Astrocyte (in vitro differentiated cells and primary cell): ENCODE measurements at regions not wholly inside any gene's neighbourhood (a gene's known extent, or its start where the extent isn't known, plus 50 kb on each side); places are given as distances from the start of the nearest gene placed in this dataset.
"Not testable (repeated sequence)": the region's sequence is repeated elsewhere in the genome, so short reads cannot be mapped to it uniquely, and the experiment has no call there.

Experiments used
- DNase-seq: peaks from one replicate; pipeline ENCODE4 v3.0.0-alpha.2; 2010; ENCODE audit warnings: low read depth
- FAIRE-seq: peaks from 2 replicates; lab custom pipeline; 2011; peaks lifted over from hg19 to GRCh38; lab: Jason Lieb, UNC
- H2AFZ ChIP-seq: 2 replicates; pipeline ENCODE4 v1.6.0; 2012; ENCODE audit warnings: low read depth, low read length, inconsistent platforms
- H3K27ac ChIP-seq: 2 replicates; pipeline ENCODE4 v1.5.1; 2011; ENCODE audit warnings: low read depth, low read length, inconsistent platforms
- H3K27me3 ChIP-seq: 2 replicates; pipeline ENCODE4 v1.6.0; 2011; ENCODE audit warnings: low read length, inconsistent platforms; ENCODE audit not compliant: insufficient read depth
- H3K36me3 ChIP-seq: 2 replicates; pipeline ENCODE4 v1.5.1; 2011; ENCODE audit warnings: low read length, inconsistent platforms; ENCODE audit not compliant: insufficient read depth
- H3K4me1 ChIP-seq: 2 replicates; pipeline ENCODE4 v1.5.1; 2011; ENCODE audit warnings: low read length, inconsistent platforms; ENCODE audit not compliant: insufficient read depth
- H3K4me2 ChIP-seq: 2 replicates; pipeline ENCODE4 v1.6.0; 2012; ENCODE audit warnings: low read length, inconsistent platforms
- H3K4me3 ChIP-seq: 2 replicates; pipeline ENCODE4 v1.5.1; 2011; ENCODE audit warnings: low read depth, mild to moderate bottlenecking, low read length, inconsistent platforms; ENCODE audit not compliant: insufficient read depth
- H3K79me2 ChIP-seq: 2 replicates; pipeline ENCODE4 v1.6.0; 2012; ENCODE audit warnings: mild to moderate bottlenecking, low read length, inconsistent platforms; ENCODE audit not compliant: insufficient read depth
- H3K9ac ChIP-seq: 2 replicates; pipeline ENCODE4 v1.6.0; 2012; ENCODE audit warnings: mild to moderate bottlenecking, low read length, inconsistent platforms
- H3K9me3 ChIP-seq: 2 replicates; pipeline ENCODE4 v1.5.1; 2012; ENCODE audit warnings: low read depth, mild to moderate bottlenecking, low read length, inconsistent platforms; ENCODE audit not compliant: insufficient read depth
- H4K20me1 ChIP-seq: 2 replicates; pipeline ENCODE4 v1.6.0; 2012; ENCODE audit warnings: low read length, inconsistent platforms; ENCODE audit not compliant: insufficient read depth
- H3K27ac Mint-ChIP-seq: one replicate; pipeline ENCODE4 v1.8.0; 2021; ENCODE audit warnings: mild to moderate bottlenecking, mixed read lengths; ENCODE audit not compliant: unreplicated experiment
- H3K27me3 Mint-ChIP-seq: one replicate; pipeline ENCODE4 v1.8.0; 2021; ENCODE audit warnings: low read depth, mixed read lengths; ENCODE audit not compliant: unreplicated experiment
- H3K36me3 Mint-ChIP-seq: one replicate; pipeline ENCODE4 v1.8.0; 2021; ENCODE audit warnings: low read depth, mixed read lengths; ENCODE audit not compliant: unreplicated experiment
- H3K4me1 Mint-ChIP-seq: one replicate; pipeline ENCODE4 v1.8.0; 2021; ENCODE audit warnings: low read depth, mixed read lengths; ENCODE audit not compliant: unreplicated experiment
- H3K4me3 Mint-ChIP-seq: one replicate; pipeline ENCODE4 v1.8.0; 2021; ENCODE audit warnings: mild to moderate bottlenecking, moderate library complexity, mixed read lengths; ENCODE audit not compliant: unreplicated experiment
- H3K9me3 Mint-ChIP-seq: one replicate; pipeline ENCODE4 v1.8.0; 2021; ENCODE audit warnings: mild to moderate bottlenecking, mixed read lengths; ENCODE audit not compliant: unreplicated experiment
- CTCF ChIP-seq: IDR thresholded peaks from 2 replicates; pipeline ENCODE4 v1.5.1; 2011; ENCODE audit warnings: low read depth, mild to moderate bottlenecking, inconsistent platforms, low read length, moderate library complexity; ENCODE audit not compliant: insufficient read depth
- EZH2 ChIP-seq: IDR thresholded peaks from 2 replicates; pipeline ENCODE4 v1.6.1; 2012; ENCODE audit warnings: mild to moderate bottlenecking, low read length, inconsistent platforms; ENCODE audit not compliant: insufficient read depth

- Histone ChIP-seq H3K4me1 (no peaks in the 10 kb centered on the region), H3K4me2 (no peak overlapping the region), H3K27me3 (no peaks in the 10 kb centered on the region), H3K4me3 (no peak overlapping the region), H2AFZ (no peak overlapping the region), H3K9ac (no peak overlapping the region), H3K79me2 (no peaks in the 10 kb centered on the region), H3K9me3 (no peaks in the 10 kb centered on the region), H3K27ac (no peak overlapping the region), H4K20me1 (no peaks in the 10 kb centered on the region), H3K36me3 (no peaks in the 10 kb centered on the region)
- peaks cover 2% of the 10 kb centered on the region for H3K9me3 Mint-ChIP-seq
- no peak overlapping the region for H3K27ac Mint-ChIP-seq
- H3K4me1 Mint-ChIP-seq, result no peaks in the 10 kb centered on the region
- no peak for FAIRE-seq
- no peak for DNase-seq
- no peaks in the 10 kb centered on the region for H3K36me3 Mint-ChIP-seq
- H3K4me3 Mint-ChIP-seq, result no peak overlapping the region
- peaks cover 31% of the 10 kb centered on the region for H3K27me3 Mint-ChIP-seq
- no peak for TF ChIP-seq CTCF
- TF ChIP-seq EZH2, result no peak
Observed at GRCh38 chr22:48819232-48819631, 1008.4 kb downstream of the BRD1 start.

- not testable (repeated sequence) for H3K27ac ChIP-seq, H3K4me1 Mint-ChIP-seq, H3K4me3 ChIP-seq, H3K9me3 ChIP-seq, H3K4me3 Mint-ChIP-seq, H3K27ac Mint-ChIP-seq, H3K9ac ChIP-seq, H3K27me3 ChIP-seq, H3K36me3 Mint-ChIP-seq, H3K4me1 ChIP-seq, FAIRE-seq, H4K20me1 ChIP-seq, H2AFZ ChIP-seq, H3K9me3 Mint-ChIP-seq, DNase-seq, H3K79me2 ChIP-seq, H3K36me3 ChIP-seq, H3K4me2 ChIP-seq
- peaks cover 29% of the 10 kb centered on the region for H3K27me3 Mint-ChIP-seq
Observed at GRCh38 chr22:48817491-48817890, 1010.2 kb downstream of the BRD1 start.

GRCh38 chr22:48811885-48812284, 1015.8 kb downstream of the BRD1 start:
- H2AFZ ChIP-seq, result no peak overlapping the region
- H3K36me3 ChIP-seq, result no peaks in the 10 kb centered on the region
- Mint-ChIP-seq H3K27ac (no peak overlapping the region), H3K4me1 (no peaks in the 10 kb centered on the region), H3K9me3 (peaks cover 3% of the 10 kb centered on the region), H3K4me3 (no peak overlapping the region), H3K27me3 (peaks cover 20% of the 10 kb centered on the region), H3K36me3 (no peaks in the 10 kb centered on the region)
- H3K4me2 ChIP-seq, result no peak overlapping the region
- no peaks in the 10 kb centered on the region for H3K9me3 ChIP-seq
- FAIRE-seq (no peak), DNase-seq (no peak)
- H4K20me1 ChIP-seq, result no peaks in the 10 kb centered on the region
- no peak overlapping the region for H3K9ac ChIP-seq
- H3K79me2 ChIP-seq, result no peaks in the 10 kb centered on the region
- H3K4me1 ChIP-seq, result no peaks in the 10 kb centered on the region
- H3K4me3 ChIP-seq, result no peak overlapping the region
- H3K27ac ChIP-seq, result no peak overlapping the region
- TF ChIP-seq CTCF (no peak), EZH2 (no peak)
- no peaks in the 10 kb centered on the region for H3K27me3 ChIP-seq
